Fibroblast of mammary gland (primary cell): ENCODE measurements at regions not wholly inside any gene's neighbourhood (a gene's known extent, or its start where the extent isn't known, plus 50 kb on each side); places are given as distances from the start of the nearest gene placed in this dataset.
A peak's percentile ranks its signal among the peaks of the same experiment; 100 is the strongest.

Experiments
- DNase-seq: peaks from one replicate; pipeline ENCODE4 v3.0.0-alpha.2; 2010; ENCODE audit warnings: low read depth
- H3K4me3 ChIP-seq: 2 replicates; pipeline ENCODE4 v1.5.1; 2011; ENCODE audit warnings: low read depth, mild to moderate bottlenecking, low read length, moderate library complexity; ENCODE audit not compliant: control insufficient read depth
- TF ChIP-seq, protein P1 (sequence below): conservative IDR thresholded peaks from 2 replicates; pipeline ENCODE4 v1.5.1; 2011; ENCODE audit warnings: low read depth, low read length, inconsistent platforms; ENCODE audit not compliant: control insufficient read depth, insufficient read depth

- no peak for DNase-seq
- no peak overlapping the region for H3K4me3 ChIP-seq
- TF ChIP-seq, protein P1, sequence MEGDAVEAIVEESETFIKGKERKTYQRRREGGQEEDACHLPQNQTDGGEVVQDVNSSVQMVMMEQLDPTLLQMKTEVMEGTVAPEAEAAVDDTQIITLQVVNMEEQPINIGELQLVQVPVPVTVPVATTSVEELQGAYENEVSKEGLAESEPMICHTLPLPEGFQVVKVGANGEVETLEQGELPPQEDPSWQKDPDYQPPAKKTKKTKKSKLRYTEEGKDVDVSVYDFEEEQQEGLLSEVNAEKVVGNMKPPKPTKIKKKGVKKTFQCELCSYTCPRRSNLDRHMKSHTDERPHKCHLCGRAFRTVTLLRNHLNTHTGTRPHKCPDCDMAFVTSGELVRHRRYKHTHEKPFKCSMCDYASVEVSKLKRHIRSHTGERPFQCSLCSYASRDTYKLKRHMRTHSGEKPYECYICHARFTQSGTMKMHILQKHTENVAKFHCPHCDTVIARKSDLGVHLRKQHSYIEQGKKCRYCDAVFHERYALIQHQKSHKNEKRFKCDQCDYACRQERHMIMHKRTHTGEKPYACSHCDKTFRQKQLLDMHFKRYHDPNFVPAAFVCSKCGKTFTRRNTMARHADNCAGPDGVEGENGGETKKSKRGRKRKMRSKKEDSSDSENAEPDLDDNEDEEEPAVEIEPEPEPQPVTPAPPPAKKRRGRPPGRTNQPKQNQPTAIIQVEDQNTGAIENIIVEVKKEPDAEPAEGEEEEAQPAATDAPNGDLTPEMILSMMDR, result no peak
Observed at GRCh38 chr2:207285473-207285815, 119.7 kb upstream of the KLF7 start.

DNA sequence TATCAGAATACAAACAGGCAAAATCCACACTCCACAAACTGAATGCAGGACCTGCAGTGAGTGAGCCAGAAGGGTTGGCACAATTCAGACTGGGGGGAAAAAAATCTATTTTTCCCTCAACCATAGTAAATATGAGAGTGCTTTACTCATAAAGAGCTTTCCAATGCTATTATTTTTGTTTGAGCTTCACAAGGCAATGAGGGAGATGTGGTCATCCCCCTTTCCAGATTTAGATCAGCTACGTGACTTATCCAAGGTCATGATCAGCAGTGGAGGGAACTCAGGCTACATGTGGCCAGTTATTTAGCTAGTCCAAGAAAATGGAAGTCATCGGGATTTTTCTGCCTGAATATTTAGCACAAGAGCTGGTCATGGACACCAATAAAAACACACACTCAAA, 120.4 kb upstream of the KLF7 start:
- TF ChIP-seq, protein P1, result no peak
- DNase-seq, result no peak

DNA sequence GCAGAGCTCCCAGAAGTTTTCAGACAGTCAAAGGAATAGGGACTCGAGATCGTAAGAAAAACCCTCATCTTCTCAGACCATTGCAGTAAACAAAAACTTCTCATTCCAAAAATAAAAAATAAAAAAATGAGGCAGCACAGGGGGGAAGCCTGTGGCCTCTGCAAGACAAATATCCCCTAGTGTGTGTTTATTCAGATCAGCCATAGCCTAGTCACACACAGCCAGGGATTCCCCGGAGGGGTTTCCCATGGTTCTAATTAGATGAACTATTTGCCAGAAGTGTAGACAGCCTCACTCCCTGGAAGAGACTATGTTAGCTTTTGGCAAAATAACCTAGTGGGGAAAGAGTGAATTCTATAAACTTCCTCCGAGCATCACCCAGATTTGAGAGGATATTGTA, 122.9 kb upstream of the KLF7 start:
- TF ChIP-seq, protein P1, result no peak
- peak; percentile 38 for DNase-seq
- no peak overlapping the region for H3K4me3 ChIP-seq

More for the DNA sequence above, 120.4 kb upstream of the KLF7 start:
- H3K4me3 ChIP-seq, result no peak overlapping the region

DNA sequence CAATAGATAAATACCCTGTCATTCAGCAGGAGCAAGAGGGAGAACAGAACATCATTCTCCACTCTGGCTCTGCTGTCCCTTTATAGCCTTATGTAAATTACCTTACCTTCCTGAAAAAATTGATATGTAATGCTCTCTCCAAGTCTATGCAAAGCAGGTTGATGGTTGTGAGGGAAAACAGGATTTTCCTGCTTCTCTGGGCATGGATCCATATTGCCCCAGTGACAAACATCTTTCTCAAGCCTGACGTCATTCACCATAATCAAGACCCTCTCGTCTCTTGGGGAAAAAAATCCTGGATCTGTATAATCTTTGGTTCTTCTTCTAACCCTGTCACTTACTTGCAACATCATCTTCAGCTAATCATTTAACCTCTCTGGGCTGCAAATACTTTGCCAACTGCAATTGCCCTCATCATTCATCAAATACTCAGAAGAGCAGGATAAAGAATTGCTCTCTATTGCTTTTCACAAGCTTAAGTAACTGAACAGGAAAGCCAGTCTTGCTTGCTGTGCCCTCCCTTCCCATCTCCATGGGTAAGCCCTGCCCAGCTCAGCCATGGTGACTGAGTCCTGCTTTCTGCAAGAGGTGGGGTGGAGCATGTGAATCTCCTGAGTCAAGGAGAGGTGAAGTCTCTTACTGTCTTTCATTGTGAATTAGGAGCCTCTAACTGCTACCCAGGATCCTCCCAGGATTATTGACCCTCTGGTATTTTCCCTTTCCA, 123.7 kb upstream of the KLF7 start:
- H3K4me3 ChIP-seq, result no peak overlapping the region
- DNase-seq, result peak; percentile 63
- TF ChIP-seq, protein P1, result no peak

DNA sequence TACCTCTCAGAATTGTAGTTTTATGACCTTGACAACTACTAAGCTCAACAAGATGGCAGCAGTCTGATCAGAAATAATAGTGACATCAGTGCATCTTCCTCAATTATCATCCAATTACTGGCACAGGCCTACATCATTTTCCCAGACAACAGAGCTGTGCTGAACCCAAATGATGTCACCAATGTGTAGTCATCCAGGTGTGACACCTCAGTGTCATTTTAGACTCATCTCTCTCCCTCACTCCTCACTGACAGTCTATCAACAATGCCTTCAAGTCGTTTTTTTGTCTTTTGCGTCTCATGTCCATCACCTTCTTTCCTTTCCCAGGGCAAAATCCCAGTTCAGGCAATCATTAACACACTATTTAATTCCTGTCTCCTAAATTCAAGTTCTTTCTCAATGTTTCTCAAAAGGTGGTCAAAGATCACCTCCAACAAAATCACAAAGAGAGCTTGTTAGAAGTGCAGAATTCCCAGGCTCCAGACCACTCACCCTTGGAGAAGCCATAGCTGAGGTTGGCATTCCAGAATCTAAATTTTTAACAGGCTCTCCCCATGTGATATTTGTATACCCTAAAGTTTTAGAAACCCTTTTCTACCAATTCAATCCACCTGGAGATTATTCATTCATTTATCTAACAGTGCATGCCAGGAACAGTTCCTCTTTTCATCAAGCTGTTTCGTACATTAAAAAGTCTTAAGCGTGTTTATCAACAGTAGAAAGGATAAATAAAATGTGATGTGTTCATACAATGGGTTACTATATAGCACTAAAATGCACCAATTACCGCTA, 125.3 kb upstream of the KLF7 start:
- DNase-seq, result no peak
- TF ChIP-seq, protein P1, result no peak
- H3K4me3 ChIP-seq, result no peak overlapping the region

DNA sequence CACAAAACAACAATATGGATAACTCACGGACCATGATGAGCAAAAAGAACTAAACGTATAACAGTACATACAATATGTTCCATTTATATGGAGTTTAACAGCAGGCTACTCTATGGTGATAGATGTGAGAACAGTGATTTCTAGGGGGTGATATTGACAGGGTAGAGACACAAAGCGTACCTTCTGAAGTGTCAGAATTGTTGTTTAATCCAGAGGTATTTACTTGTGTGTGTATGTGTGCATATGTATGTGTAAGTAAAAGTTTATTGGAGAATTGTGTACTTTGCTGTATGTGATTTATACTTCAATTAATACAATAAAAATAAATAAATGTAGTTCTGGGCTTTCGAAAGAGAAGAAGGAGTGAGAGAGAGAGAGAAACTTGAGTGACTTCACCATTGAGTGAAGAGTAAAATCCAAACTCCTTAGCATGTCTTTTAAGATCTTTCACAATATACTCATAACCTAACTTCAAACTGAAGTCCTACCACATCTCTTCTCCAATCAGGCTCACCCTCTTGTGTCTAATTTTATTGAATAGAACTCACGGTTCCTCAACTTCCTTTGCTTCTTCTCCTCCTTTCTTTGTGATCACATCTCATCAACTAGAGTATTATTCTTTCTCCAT, 126.0 kb upstream of the KLF7 start:
- DNase-seq, result no peak
- TF ChIP-seq, protein P1, result no peak
- no peak overlapping the region for H3K4me3 ChIP-seq
